HEK293T (cell line): ENCODE measurements at regions not wholly inside any gene's neighbourhood (a gene's known extent, or its start where the extent isn't known, plus 50 kb on each side); places are given as distances from the start of the nearest gene placed in this dataset.

ENCODE experiments used
- BHLHE40 ChIP-seq: fragments of 450-650 bp; IDR thresholded peaks from 2 replicates; pipeline ENCODE4 v1.6.1; 2016; ENCODE audit warnings: mild to moderate bottlenecking, moderate library complexity, borderline replicate concordance
- SUZ12 ChIP-seq: fragments of 450-650 bp; IDR thresholded peaks from 2 replicates; pipeline ENCODE4 v1.6.1; 2016; ENCODE audit warnings: mild to moderate bottlenecking

DNA sequence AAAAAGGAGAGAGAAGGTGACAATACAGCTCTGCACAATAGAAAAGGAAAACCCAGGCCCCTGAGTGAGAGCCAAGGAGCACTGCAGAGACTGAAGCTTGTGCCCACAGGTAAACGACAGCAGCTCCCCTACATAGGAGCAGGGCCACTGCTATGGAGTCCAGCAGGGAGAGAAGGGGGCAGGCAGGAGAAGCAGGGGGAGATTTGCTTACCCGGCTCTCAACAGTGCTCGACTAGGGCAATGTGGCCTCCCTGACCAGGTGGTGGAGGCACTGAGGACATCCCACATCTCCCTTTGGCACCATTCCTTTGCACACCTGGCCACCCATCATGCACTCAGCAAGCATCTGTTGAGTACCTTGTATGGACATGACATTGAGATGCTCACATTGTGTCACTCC is 153.0 kb downstream of the EVX1 start:
- TF ChIP-seq SUZ12: no peak
- no peak for TF ChIP-seq BHLHE40
